PC-9 (cell line): ENCODE measurements at regions not wholly inside any gene's neighbourhood (a gene's known extent, or its start where the extent isn't known, plus 50 kb on each side); places are given as distances from the start of the nearest gene placed in this dataset.

Experiments used
- CTCF ChIP-seq: fragments of 200-600 bp; sonication (generic); conservative IDR thresholded peaks from 2 replicates; pipeline ENCODE4 v1.6.1; 2017; ENCODE audit warnings: mixed run types, antibody characterized with exemption, mild to moderate bottlenecking, moderate library complexity
- EZH2 ChIP-seq: fragments of 200-600 bp; sonication (generic); IDR thresholded peaks from 2 replicates; pipeline ENCODE4 v1.8.0; 2017; ENCODE audit warnings: antibody characterized with exemption, low read depth

- TF ChIP-seq CTCF = no peak
- no peak for TF ChIP-seq EZH2
Measured at GRCh38 chr10:132993271-132994184, 51.2 kb upstream of the CFAP46 start.
